ENCODE measurements at regions not wholly inside any gene's neighbourhood (a gene's known extent, or its start where the extent isn't known, plus 50 kb on each side); places are given as distances from the start of the nearest gene placed in this dataset.

- TF ChIP-seq, protein P1, sequence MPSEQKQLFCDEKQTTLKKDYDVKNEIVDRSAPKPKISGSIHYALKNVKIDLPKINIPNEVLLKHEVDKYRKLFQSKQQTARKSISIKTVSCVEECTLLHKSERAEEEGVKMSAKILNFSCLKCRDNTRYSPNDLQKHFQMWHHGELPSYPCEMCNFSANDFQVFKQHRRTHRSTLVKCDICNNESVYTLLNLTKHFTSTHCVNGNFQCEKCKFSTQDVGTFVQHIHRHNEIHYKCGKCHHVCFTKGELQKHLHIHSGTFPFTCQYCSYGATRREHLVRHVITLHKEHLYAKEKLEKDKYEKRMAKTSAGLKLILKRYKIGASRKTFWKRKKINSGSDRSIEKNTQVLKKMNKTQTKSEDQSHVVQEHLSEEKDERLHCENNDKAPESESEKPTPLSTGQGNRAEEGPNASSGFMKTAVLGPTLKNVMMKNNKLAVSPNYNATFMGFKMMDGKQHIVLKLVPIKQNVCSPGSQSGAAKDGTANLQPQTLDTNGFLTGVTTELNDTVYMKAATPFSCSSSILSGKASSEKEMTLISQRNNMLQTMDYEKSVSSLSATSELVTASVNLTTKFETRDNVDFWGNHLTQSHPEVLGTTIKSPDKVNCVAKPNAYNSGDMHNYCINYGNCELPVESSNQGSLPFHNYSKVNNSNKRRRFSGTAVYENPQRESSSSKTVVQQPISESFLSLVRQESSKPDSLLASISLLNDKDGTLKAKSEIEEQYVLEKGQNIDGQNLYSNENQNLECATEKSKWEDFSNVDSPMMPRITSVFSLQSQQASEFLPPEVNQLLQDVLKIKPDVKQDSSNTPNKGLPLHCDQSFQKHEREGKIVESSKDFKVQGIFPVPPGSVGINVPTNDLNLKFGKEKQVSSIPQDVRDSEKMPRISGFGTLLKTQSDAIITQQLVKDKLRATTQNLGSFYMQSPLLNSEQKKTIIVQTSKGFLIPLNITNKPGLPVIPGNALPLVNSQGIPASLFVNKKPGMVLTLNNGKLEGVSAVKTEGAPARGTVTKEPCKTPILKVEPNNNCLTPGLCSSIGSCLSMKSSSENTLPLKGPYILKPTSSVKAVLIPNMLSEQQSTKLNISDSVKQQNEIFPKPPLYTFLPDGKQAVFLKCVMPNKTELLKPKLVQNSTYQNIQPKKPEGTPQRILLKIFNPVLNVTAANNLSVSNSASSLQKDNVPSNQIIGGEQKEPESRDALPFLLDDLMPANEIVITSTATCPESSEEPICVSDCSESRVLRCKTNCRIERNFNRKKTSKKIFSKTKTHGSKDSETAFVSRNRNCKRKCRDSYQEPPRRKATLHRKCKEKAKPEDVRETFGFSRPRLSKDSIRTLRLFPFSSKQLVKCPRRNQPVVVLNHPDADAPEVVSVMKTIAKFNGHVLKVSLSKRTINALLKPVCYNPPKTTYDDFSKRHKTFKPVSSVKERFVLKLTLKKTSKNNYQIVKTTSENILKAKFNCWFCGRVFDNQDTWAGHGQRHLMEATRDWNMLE (tag by site-specific recombination; conservative IDR thresholded peaks at IDR 0.05; ENCODE audit: low read depth): no peak
- TF ChIP-seq ZIC2 (tag by site-specific recombination; IDR thresholded peaks at IDR 0.05) (no peak), ZNF146 (tag by site-specific recombination; IDR thresholded peaks at IDR 0.05) (no peak), ZNF324 (tag by site-specific recombination; IDR thresholded peaks at IDR 0.05) (no peak), IKZF3 (tag by site-specific recombination; IDR thresholded peaks at IDR 0.05) (no peak), ZBTB1 (tag by site-specific recombination; IDR thresholded peaks at IDR 0.05) (no peak), ZFP3 (tag by site-specific recombination; IDR thresholded peaks at IDR 0.05; ENCODE audit: low read depth) (no peak), GLI4 (tag by site-specific recombination; IDR thresholded peaks at IDR 0.05) (no peak), ZNF473 (tag by site-specific recombination; IDR thresholded peaks at IDR 0.05) (no peak)
- TF ChIP-seq, protein P2, sequence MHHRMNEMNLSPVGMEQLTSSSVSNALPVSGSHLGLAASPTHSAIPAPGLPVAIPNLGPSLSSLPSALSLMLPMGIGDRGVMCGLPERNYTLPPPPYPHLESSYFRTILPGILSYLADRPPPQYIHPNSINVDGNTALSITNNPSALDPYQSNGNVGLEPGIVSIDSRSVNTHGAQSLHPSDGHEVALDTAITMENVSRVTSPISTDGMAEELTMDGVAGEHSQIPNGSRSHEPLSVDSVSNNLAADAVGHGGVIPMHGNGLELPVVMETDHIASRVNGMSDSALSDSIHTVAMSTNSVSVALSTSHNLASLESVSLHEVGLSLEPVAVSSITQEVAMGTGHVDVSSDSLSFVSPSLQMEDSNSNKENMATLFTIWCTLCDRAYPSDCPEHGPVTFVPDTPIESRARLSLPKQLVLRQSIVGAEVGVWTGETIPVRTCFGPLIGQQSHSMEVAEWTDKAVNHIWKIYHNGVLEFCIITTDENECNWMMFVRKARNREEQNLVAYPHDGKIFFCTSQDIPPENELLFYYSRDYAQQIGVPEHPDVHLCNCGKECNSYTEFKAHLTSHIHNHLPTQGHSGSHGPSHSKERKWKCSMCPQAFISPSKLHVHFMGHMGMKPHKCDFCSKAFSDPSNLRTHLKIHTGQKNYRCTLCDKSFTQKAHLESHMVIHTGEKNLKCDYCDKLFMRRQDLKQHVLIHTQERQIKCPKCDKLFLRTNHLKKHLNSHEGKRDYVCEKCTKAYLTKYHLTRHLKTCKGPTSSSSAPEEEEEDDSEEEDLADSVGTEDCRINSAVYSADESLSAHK (tag by site-specific recombination; IDR thresholded peaks at IDR 0.05): no peak
These were observed 140.1 kb downstream of the C1orf94 start (continued) for GRCh38 chr1:34316773-34317172.

DNA sequence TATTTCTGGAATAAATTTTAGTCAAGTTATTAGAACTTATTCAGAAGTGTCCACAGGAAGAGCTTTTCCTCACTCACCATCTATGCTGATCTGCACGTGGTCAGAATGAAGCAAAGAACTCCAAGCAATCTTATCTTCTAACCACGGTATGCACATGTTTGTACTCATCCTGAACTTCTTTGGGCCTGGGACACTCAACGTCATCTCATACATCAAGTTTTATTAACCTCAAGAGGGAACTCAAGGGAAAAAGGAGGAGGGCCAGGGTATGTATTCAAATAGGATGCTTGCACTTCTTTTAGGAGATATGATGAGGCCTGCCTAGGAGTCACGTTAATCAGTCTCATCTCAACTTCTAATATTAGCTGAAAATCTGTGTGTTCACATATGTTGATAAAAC, 142.5 kb downstream of the C1orf94 start:
- ChIA-PET CTCF (interaction anchor here (0.8 kb wide), 2 partner anchors 279 to 366 kb away, joined by 3 read pairs; no protein-coding TSS in a partner anchor), POLR2A (no interaction called here)
- H3K4me3 ChIP-seq (ENCODE audit: low read depth, low read length): no peak overlapping the region
- H3K4me1 ChIP-seq (ENCODE audit: control insufficient read depth, insufficient read depth, low read length): no peaks in the 10 kb centered on the region
- no peaks in the 10 kb centered on the region for H3K36me3 ChIP-seq (ENCODE audit: control insufficient read depth in 2 of 2, insufficient read depth in 1 of 2, low read length in 2 of 2)
- no peaks in the 10 kb centered on the region for H3K9me3 ChIP-seq (ENCODE audit: control insufficient read depth, insufficient read depth, low read depth, low read length)
- no peak overlapping the region for H3K27ac ChIP-seq (ENCODE audit: extremely low read depth, low read depth, low read length)
- no peak for TF ChIP-seq ZNF692 (tag by site-specific recombination; IDR thresholded peaks at IDR 0.05)
- TF ChIP-seq, protein P3, sequence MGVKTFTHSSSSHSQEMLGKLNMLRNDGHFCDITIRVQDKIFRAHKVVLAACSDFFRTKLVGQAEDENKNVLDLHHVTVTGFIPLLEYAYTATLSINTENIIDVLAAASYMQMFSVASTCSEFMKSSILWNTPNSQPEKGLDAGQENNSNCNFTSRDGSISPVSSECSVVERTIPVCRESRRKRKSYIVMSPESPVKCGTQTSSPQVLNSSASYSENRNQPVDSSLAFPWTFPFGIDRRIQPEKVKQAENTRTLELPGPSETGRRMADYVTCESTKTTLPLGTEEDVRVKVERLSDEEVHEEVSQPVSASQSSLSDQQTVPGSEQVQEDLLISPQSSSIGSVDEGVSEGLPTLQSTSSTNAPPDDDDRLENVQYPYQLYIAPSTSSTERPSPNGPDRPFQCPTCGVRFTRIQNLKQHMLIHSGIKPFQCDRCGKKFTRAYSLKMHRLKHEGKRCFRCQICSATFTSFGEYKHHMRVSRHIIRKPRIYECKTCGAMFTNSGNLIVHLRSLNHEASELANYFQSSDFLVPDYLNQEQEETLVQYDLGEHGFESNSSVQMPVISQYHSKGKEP (tag by site-specific recombination; IDR thresholded peaks at IDR 0.05): no peak
- no peak for TF ChIP-seq BCL11B (tag by site-specific recombination; IDR thresholded peaks at IDR 0.05; ENCODE audit: low read depth)
- no peak for TF ChIP-seq MEIS1 (CRISPR knock-in tag; IDR thresholded peaks at IDR 0.05; ENCODE audit: borderline replicate concordance)
- TF ChIP-seq ZNF623 (tag by site-specific recombination; IDR thresholded peaks at IDR 0.05): no peak
- TF ChIP-seq, protein P4, sequence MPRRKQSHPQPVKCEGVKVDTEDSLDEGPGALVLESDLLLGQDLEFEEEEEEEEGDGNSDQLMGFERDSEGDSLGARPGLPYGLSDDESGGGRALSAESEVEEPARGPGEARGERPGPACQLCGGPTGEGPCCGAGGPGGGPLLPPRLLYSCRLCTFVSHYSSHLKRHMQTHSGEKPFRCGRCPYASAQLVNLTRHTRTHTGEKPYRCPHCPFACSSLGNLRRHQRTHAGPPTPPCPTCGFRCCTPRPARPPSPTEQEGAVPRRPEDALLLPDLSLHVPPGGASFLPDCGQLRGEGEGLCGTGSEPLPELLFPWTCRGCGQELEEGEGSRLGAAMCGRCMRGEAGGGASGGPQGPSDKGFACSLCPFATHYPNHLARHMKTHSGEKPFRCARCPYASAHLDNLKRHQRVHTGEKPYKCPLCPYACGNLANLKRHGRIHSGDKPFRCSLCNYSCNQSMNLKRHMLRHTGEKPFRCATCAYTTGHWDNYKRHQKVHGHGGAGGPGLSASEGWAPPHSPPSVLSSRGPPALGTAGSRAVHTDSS (tag by site-specific recombination; IDR thresholded peaks at IDR 0.05): no peak
- no peak for TF ChIP-seq ZBTB48 (tag by site-specific recombination; IDR thresholded peaks at IDR 0.05)
- TF ChIP-seq, protein P5, sequence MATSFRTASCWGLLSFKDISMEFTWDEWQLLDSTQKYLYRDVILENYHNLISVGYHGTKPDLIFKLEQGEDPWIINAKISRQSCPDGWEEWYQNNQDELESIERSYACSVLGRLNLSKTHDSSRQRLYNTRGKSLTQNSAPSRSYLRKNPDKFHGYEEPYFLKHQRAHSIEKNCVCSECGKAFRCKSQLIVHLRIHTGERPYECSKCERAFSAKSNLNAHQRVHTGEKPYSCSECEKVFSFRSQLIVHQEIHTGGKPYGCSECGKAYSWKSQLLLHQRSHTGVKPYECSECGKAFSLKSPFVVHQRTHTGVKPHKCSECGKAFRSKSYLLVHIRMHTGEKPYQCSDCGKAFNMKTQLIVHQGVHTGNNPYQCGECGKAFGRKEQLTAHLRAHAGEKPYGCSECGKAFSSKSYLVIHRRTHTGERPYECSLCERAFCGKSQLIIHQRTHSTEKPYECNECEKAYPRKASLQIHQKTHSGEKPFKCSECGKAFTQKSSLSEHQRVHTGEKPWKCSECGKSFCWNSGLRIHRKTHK (tag by site-specific recombination; IDR thresholded peaks at IDR 0.05): no peak
- no peak for TF ChIP-seq ZNF610 (tag by site-specific recombination; IDR thresholded peaks at IDR 0.05; ENCODE audit: borderline replicate concordance)
- TF ChIP-seq, protein P6, sequence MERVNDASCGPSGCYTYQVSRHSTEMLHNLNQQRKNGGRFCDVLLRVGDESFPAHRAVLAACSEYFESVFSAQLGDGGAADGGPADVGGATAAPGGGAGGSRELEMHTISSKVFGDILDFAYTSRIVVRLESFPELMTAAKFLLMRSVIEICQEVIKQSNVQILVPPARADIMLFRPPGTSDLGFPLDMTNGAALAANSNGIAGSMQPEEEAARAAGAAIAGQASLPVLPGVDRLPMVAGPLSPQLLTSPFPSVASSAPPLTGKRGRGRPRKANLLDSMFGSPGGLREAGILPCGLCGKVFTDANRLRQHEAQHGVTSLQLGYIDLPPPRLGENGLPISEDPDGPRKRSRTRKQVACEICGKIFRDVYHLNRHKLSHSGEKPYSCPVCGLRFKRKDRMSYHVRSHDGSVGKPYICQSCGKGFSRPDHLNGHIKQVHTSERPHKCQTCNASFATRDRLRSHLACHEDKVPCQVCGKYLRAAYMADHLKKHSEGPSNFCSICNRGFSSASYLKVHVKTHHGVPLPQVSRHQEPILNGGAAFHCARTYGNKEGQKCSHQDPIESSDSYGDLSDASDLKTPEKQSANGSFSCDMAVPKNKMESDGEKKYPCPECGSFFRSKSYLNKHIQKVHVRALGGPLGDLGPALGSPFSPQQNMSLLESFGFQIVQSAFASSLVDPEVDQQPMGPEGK (tag by site-specific recombination; IDR thresholded peaks at IDR 0.05): no peak
